ENCODE measurements at regions not wholly inside any gene's neighbourhood (a gene's known extent, or its start where the extent isn't known, plus 50 kb on each side); places are given as distances from the start of the nearest gene placed in this dataset.

DNA sequence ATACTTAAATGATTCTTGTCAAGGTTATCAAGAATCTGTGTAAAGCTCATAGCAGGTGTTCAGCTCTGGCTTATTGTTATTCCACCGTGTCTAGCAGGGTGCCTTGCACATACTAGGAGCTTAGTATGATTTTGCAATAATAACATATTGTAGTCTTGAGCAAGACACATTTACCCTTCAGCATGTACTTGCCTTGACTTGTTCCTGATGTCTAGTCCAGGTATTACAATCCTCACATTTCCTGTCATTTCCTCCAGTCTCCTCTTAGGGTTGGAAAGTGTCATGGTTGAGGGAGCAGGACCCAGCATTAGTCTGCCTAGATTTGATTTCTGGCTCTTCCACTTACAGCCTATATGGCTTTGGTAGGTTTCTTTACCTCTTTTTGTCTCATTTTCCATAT is 246.1 kb downstream of the RAD51AP2 start:
- no peak overlapping the region for H3K27ac ChIP-seq
- H3K36me3 ChIP-seq, result no peaks in the 10 kb centered on the region
- TF ChIP-seq POLR2A (IDR thresholded peaks at IDR 0.05) (no peak), POLR2AphosphoS5 (IDR thresholded peaks at IDR 0.05) (no peak), EP300 (IDR thresholded peaks at IDR 0.05) (no peak)
- TF ChIP-seq, protein P1, sequence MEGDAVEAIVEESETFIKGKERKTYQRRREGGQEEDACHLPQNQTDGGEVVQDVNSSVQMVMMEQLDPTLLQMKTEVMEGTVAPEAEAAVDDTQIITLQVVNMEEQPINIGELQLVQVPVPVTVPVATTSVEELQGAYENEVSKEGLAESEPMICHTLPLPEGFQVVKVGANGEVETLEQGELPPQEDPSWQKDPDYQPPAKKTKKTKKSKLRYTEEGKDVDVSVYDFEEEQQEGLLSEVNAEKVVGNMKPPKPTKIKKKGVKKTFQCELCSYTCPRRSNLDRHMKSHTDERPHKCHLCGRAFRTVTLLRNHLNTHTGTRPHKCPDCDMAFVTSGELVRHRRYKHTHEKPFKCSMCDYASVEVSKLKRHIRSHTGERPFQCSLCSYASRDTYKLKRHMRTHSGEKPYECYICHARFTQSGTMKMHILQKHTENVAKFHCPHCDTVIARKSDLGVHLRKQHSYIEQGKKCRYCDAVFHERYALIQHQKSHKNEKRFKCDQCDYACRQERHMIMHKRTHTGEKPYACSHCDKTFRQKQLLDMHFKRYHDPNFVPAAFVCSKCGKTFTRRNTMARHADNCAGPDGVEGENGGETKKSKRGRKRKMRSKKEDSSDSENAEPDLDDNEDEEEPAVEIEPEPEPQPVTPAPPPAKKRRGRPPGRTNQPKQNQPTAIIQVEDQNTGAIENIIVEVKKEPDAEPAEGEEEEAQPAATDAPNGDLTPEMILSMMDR (IDR thresholded peaks at IDR 0.05), result no peak
- 75 to 90% (median 84%) methylated on average over 1 of the region's 1 CpG for WGBS, 5 donors
- no peak overlapping the region for H3K4me3 ChIP-seq
- DNase-seq, result no peak
- H3K9me3 ChIP-seq, result peaks cover 0 to 9% (median 3%) of the 10 kb centered on the region in 4 donors
- intact Hi-C loops (cut with DNase I; ENCODE audit: low total_unique reads), result no loop called here
- H3K4me1 ChIP-seq, result no peaks in the 10 kb centered on the region
- H3K27me3 ChIP-seq, result no peaks in the 10 kb centered on the region

DNA sequence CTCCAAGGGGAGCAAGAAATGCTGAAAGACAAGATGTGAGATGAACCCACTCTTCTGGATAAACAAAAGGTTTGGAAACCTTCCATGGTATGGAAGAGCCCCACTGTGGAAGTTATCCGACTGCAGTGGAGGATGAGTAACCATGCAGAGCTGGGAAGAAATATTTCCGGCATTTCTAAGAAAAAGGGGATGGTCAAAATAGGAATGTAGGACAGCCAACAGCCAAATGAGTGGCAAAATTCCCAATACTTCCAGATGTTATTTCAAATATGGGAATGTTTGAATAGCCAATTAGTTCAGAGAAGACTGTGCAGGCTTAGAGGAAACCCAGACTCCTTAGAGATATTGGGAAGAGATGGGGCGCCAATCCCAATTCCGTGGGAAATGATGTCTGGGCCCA is 246.8 kb downstream of the RAD51AP2 start:
- Histone ChIP-seq H3K9me3 (peaks cover 0 to 8% (median 1%) of the 10 kb centered on the region in 4 donors), H3K4me3 (no peak overlapping the region), H3K27ac (no peak overlapping the region), H3K27me3 (no peaks in the 10 kb centered on the region), H3K4me1 (no peaks in the 10 kb centered on the region), H3K36me3 (no peaks in the 10 kb centered on the region)
- WGBS, 5 donors, result 84 to 95% (median 88%) methylated on average over 4 of the region's 4 CpGs
- intact Hi-C loops (cut with DNase I; ENCODE audit: low total_unique reads), result no loop called here
- TF ChIP-seq, protein P1 (IDR thresholded peaks at IDR 0.05), result no peak
- no peak for TF ChIP-seq POLR2AphosphoS5 (IDR thresholded peaks at IDR 0.05)
- TF ChIP-seq EP300 (IDR thresholded peaks at IDR 0.05), result no peak
- TF ChIP-seq POLR2A (IDR thresholded peaks at IDR 0.05), result no peak
- no peak for DNase-seq

DNA sequence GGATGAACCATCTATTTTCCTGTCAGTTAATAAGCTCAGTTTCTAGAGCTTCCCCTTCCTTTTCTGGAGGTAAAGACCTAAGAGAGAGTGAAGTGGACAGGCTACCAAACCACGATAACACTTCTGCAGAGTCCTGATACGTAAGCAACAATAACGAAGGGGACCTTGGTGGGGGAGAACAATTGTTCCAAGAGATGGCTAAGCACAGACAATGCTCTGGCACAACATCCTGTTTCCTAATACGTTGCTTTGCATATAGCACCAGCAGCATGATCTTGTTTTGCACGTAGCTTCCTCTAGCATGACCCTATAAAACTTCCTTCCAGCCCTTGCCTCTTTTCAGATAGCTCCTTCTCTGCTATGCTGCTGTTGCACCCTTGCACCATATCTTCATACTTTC is 247.3 kb downstream of the RAD51AP2 start:
- peaks cover 0 to 2% (median 0%) of the 10 kb centered on the region in 4 donors for H3K9me3 ChIP-seq
- 50 to 76% (median 74%) methylated on average over 5 of the region's 5 CpGs for WGBS, 5 donors
- intact Hi-C loops (cut with DNase I; ENCODE audit: low total_unique reads), result no loop called here
- H3K4me3 ChIP-seq, result no peak overlapping the region
- no peak for TF ChIP-seq POLR2A (IDR thresholded peaks at IDR 0.05)
- no peak for TF ChIP-seq POLR2AphosphoS5 (IDR thresholded peaks at IDR 0.05)
- TF ChIP-seq EP300 (IDR thresholded peaks at IDR 0.05), result no peak
- TF ChIP-seq, protein P1 (IDR thresholded peaks at IDR 0.05), result no peak
- no peak for DNase-seq
- H3K27me3 ChIP-seq, result no peaks in the 10 kb centered on the region
- H3K4me1 ChIP-seq, result no peaks in the 10 kb centered on the region
- H3K36me3 ChIP-seq, result no peaks in the 10 kb centered on the region
- no peak overlapping the region for H3K27ac ChIP-seq

DNA sequence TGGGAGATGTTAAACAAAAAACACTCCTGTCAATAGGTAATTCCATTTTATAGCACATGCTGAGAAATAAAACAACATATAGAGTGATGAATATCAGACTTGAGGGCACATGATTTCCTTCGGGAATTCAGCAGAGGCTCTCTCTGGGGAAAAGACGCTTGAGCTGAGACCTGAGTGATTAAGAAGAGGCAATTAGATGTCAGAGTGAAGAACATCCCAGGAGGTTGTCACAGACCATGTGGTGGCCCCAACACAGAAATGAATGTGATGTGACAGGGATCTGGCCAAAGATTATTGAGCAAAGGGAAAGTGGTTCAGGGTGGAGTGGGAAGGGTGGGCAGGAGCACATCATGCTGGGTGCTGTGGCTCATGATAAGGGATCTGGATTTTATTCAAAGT is 254.7 kb downstream of the RAD51AP2 start:
- Histone ChIP-seq H3K36me3 (no peaks in the 10 kb centered on the region), H3K4me1 (no peaks in the 10 kb centered on the region), H3K27ac (no peak overlapping the region), H3K4me3 (no peak overlapping the region), H3K9me3 (no peaks in the 10 kb centered on the region), H3K27me3 (no peaks in the 10 kb centered on the region)
- DNase-seq, result no peak
- TF ChIP-seq POLR2AphosphoS5 (IDR thresholded peaks at IDR 0.05) (no peak), EP300 (IDR thresholded peaks at IDR 0.05) (no peak), POLR2A (IDR thresholded peaks at IDR 0.05) (no peak)
- TF ChIP-seq, protein P1 (IDR thresholded peaks at IDR 0.05), result no peak
- intact Hi-C loops (cut with DNase I; ENCODE audit: low total_unique reads), result no loop called here
- 53 to 79% (median 60%) methylated on average over 2 of the region's 2 CpGs for WGBS, 5 donors

Data from stomach (tissue), 8 donors.